HCT116 (cell line): ENCODE measurements at regions not wholly inside any gene's neighbourhood (a gene's known extent, or its start where the extent isn't known, plus 50 kb on each side); places are given as distances from the start of the nearest gene placed in this dataset.

Source experiments
- ATAC-seq: fragments of 200-7000 bp; cut with Tn5 transposase; 2 replicates; pipeline ENCODE4 v1.9.1; 2020; ENCODE audit warnings: mild to moderate bottlenecking, moderate library complexity
- BruUV-seq: library from RNA; stranded (reverse); fragments of 400-500 nt; replicated peaks from 2 replicates; lab custom pipeline; 2021; lab: Mats Ljungman, UMichigan
- CTCF ChIA-PET: fragments of 300-600 bp; sonication (Branson Sonifier 250); formaldehyde crosslinking; loops from one replicate; lab custom pipeline; 2021; ENCODE audit warnings: antibody characterized with exemption; lab: Charles Lee
- POLR2A ChIA-PET: fragments of 300-600, 350-600 bp; sonication (Branson Sonifier 250); formaldehyde crosslinking; loops from one replicate; lab custom pipeline; 2021; ENCODE audit warnings: antibody characterized with exemption; lab: Charles Lee
- RAD21 ChIA-PET, 2 experiments: fragments of 300-600 bp; sonication (Branson Sonifier 250); formaldehyde crosslinking; loops; one replicate each; lab custom pipeline; 2023; ENCODE audit warnings: low total read pairs in 2 of 2; ENCODE audit not compliant: uncharacterized antibody in 2 of 2, unreplicated experiment in 2 of 2, low non-redundant PET in 1 of 2; lab: Charles Lee
- DNase-seq: peaks from one replicate; pipeline ENCODE4 v3.0.0-alpha.2; 2010; ENCODE audit warnings: low read depth, low spot score
- H2AFZ ChIP-seq: fragments of 200-600 bp; shearing (Covaris generic), sonication (generic); 2 replicates; pipeline ENCODE4 v1.6.1; 2017; ENCODE audit warnings: low read depth, mixed run types, mixed read lengths, antibody characterized with exemption, low read length; ENCODE audit not compliant: poor library complexity, severe bottlenecking
- H3K27ac ChIP-seq: 2 replicates; pipeline ENCODE4 v1.5.1; 2012; ENCODE audit warnings: low read depth, low read length
- H3K27me3 ChIP-seq: fragments of 200-600 bp; sonication (generic); 2 replicates; pipeline ENCODE4 v1.6.1; 2016; ENCODE audit warnings: mixed run types, low read length, mixed read lengths; ENCODE audit not compliant: insufficient read depth
- H3K36me3 ChIP-seq, 2 experiments: fragments of 200-500 bp in 1 of 2; fragments of 200-600 bp in 1 of 2; sonication (Bioruptor generic) in 1 of 2; sonication (generic) in 1 of 2; 2 replicates each; pipeline versions ENCODE4 v1.5.1 to v1.6.1; 2014 to 2016; ENCODE audit warnings: low read length in 2 of 2, inconsistent platforms in 1 of 2, mixed read lengths in 1 of 2, mixed run types in 1 of 2; ENCODE audit not compliant: insufficient read depth in 2 of 2, control insufficient read depth in 1 of 2
- H3K4me1 ChIP-seq, 2 experiments: fragments of 200-600 bp in 1 of 2; sonication (generic) in 1 of 2; 2 replicates each; pipeline versions ENCODE4 v1.5.1 to v1.6.1; 2012 to 2017; ENCODE audit warnings: low read length in 2 of 2, inconsistent platforms in 1 of 2, mild to moderate bottlenecking in 1 of 2, mixed read lengths in 1 of 2, mixed run types in 1 of 2, moderate library complexity in 1 of 2; ENCODE audit not compliant: insufficient read depth in 2 of 2, control insufficient read depth in 1 of 2
- H3K4me2 ChIP-seq: fragments of 200-600 bp; sonication (generic); 2 replicates; pipeline ENCODE4 v1.6.1; 2017; ENCODE audit warnings: mixed run types, low read length, mixed read lengths
- H3K4me3 ChIP-seq, 2 experiments: fragments of 200-600 bp in 1 of 2; sonication (generic) in 1 of 2; replicated peaks in 1 of 2; 2 replicates each; pipeline ENCODE4 v1.5.1; 2011 to 2016; ENCODE audit warnings: low read length in 2 of 2, control low read depth in 1 of 2, low read depth in 1 of 2, mild to moderate bottlenecking in 1 of 2, mixed read lengths in 1 of 2, mixed run types in 1 of 2
- H3K79me2 ChIP-seq: fragments of 200-600 bp; sonication (generic); 2 replicates; pipeline ENCODE4 v1.6.1; 2017; ENCODE audit warnings: mild to moderate bottlenecking, mixed run types, low read length, moderate library complexity, mixed read lengths; ENCODE audit not compliant: insufficient read depth
- H3K9ac ChIP-seq: fragments of 200-600 bp; sonication (generic); 2 replicates; pipeline ENCODE4 v1.6.1; 2016; ENCODE audit warnings: low read length, mixed read lengths
- H3K9me2 ChIP-seq: fragments of 200-600 bp; sonication (generic), shearing (Covaris generic); 2 replicates; pipeline ENCODE4 v1.6.1; 2017; ENCODE audit warnings: mixed run types, mild to moderate bottlenecking, moderate library complexity; ENCODE audit not compliant: insufficient read depth
- H3K9me3 ChIP-seq, 2 experiments: fragments of 200-500 bp in 1 of 2; fragments of 200-600 bp in 1 of 2; sonication (Bioruptor generic) in 1 of 2; sonication (generic) in 1 of 2; 2 replicates each; pipeline ENCODE4 v1.6.1; 2014 to 2017; ENCODE audit warnings: low read length in 2 of 2, mixed read lengths in 2 of 2, inconsistent platforms in 1 of 2, low read depth in 1 of 2, mild to moderate bottlenecking in 1 of 2, mixed run types in 1 of 2, moderate library complexity in 1 of 2; ENCODE audit not compliant: control insufficient read depth in 1 of 2, insufficient read depth in 1 of 2
- H4K20me1 ChIP-seq: fragments of 200-600 bp; sonication (generic), shearing (Covaris generic); 2 replicates; pipeline ENCODE4 v1.6.1; 2017; ENCODE audit warnings: mixed run types, mild to moderate bottlenecking, moderate library complexity; ENCODE audit not compliant: insufficient read depth
- CBX3 ChIP-seq: IDR thresholded peaks from 2 replicates; pipeline ENCODE4 v1.6.1; 2012; ENCODE audit warnings: low read depth
- CTCF ChIP-seq, 3 experiments: fragments of 200-600 bp in 1 of 3; sonication (generic) in 1 of 3; IDR thresholded peaks in 2 of 3; conservative IDR thresholded peaks in 1 of 3; 2 replicates each; pipeline ENCODE4 v1.5.1; 2012 to 2017; ENCODE audit warnings: low read depth in 2 of 3, low read length in 2 of 3, antibody characterized with exemption in 1 of 3, borderline replicate concordance in 1 of 3, control low read depth in 1 of 3, mild to moderate bottlenecking in 1 of 3, mixed read lengths in 1 of 3, mixed run types in 1 of 3, moderate library complexity in 1 of 3; ENCODE audit not compliant: insufficient read depth in 1 of 3
- EGR1 ChIP-seq: IDR thresholded peaks from 2 replicates; pipeline ENCODE4 v1.6.1; 2012; ENCODE audit warnings: low read depth
- ELF1 ChIP-seq: IDR thresholded peaks from 2 replicates; pipeline ENCODE4 v1.6.1; 2012; ENCODE audit warnings: low read depth, borderline replicate concordance
- EZH2 ChIP-seq: fragments of 200-600 bp; sonication (generic); IDR thresholded peaks from 2 replicates; pipeline ENCODE4 v1.6.1; 2017; ENCODE audit warnings: antibody characterized with exemption, mixed run types
- EZH2phosphoT487 ChIP-seq: fragments of 200-600 bp; IDR thresholded peaks from 2 replicates; pipeline ENCODE4 v1.6.1; 2018; ENCODE audit warnings: antibody characterized with exemption, borderline replicate concordance
- FOSL1 ChIP-seq: IDR thresholded peaks from 2 replicates; pipeline ENCODE4 v1.6.1; 2012; ENCODE audit warnings: low read depth
- JUND ChIP-seq: IDR thresholded peaks from 2 replicates; pipeline ENCODE4 v1.6.1; 2012
- MAX ChIP-seq: IDR thresholded peaks from 2 replicates; pipeline ENCODE4 v1.6.1; 2012
- POLR2AphosphoS5 ChIP-seq: IDR thresholded peaks from 2 replicates; pipeline ENCODE4 v1.6.1; 2011; ENCODE audit warnings: mild to moderate bottlenecking, low read depth, low read length, moderate library complexity
- RAD21 ChIP-seq: IDR thresholded peaks from 2 replicates; pipeline ENCODE4 v1.6.1; 2012; ENCODE audit warnings: low read depth, mild to moderate bottlenecking
- REST ChIP-seq: IDR thresholded peaks from 2 replicates; pipeline ENCODE4 v1.6.1; 2012; ENCODE audit warnings: low read depth
- SIN3A ChIP-seq: IDR thresholded peaks from 2 replicates; pipeline ENCODE4 v1.6.1; 2012; ENCODE audit warnings: low read depth
- SP1 ChIP-seq: IDR thresholded peaks from 2 replicates; pipeline ENCODE4 v1.6.1; 2012; ENCODE audit warnings: low read depth
- SRF ChIP-seq: IDR thresholded peaks from 2 replicates; pipeline ENCODE4 v1.6.1; 2012; ENCODE audit warnings: low read depth
- TCF7L2 ChIP-seq: IDR thresholded peaks from 2 replicates; pipeline ENCODE4 v1.7.0; 2011; ENCODE audit warnings: borderline replicate concordance, inconsistent platforms; ENCODE audit not compliant: insufficient read depth, insufficient read length; ENCODE audit errors: extremely low read depth
- YY1 ChIP-seq: IDR thresholded peaks from 2 replicates; pipeline ENCODE4 v1.6.1; 2011; ENCODE audit warnings: low read length, low read depth, moderate library complexity, mild to moderate bottlenecking; ENCODE audit not compliant: insufficient replicate concordance; ENCODE audit errors: extremely low read depth
- ZFX ChIP-seq: fragments of 450-650 bp; IDR thresholded peaks from 2 replicates; pipeline ENCODE4 v1.6.1; 2017
- ZNF274 ChIP-seq: fragments of 200-500 bp; sonication (Bioruptor generic); IDR thresholded peaks from 2 replicates; pipeline ENCODE4 v1.6.1; 2014; ENCODE audit warnings: mild to moderate bottlenecking, low read depth, low read length, inconsistent platforms
- intact Hi-C: fragments of 100-400 bp; cut with micrococcal nuclease; formaldehyde crosslinking; loops from 2 replicates; pipeline ENCODE4 v1.10.0; 2022

GRCh38 chr7:153047079-153047959 lies 287.8 kb downstream of the ACTR3B start:
- no peak for TF ChIP-seq POLR2AphosphoS5
- TF ChIP-seq EZH2 = no peak
- no peak for TF ChIP-seq RAD21
- no peak for TF ChIP-seq TCF7L2
- TF ChIP-seq MAX = no peak
- no peak for TF ChIP-seq CTCF (IDR thresholded peaks at IDR 0.05 in 2 of 3, conservative IDR thresholded peaks at IDR 0.05 in 1 of 3; ENCODE audit: borderline replicate concordance in 1 of 3, insufficient read depth in 1 of 3, low read depth in 2 of 3, low read length in 2 of 3)
- no peak for TF ChIP-seq ELF1
- no peak for TF ChIP-seq SIN3A
- TF ChIP-seq SRF = no peak
- no peak for TF ChIP-seq REST
- no peak for TF ChIP-seq CBX3
- no peak for TF ChIP-seq ZFX
- TF ChIP-seq ZNF274 = no peak
- TF ChIP-seq EGR1 = no peak
- no peak for TF ChIP-seq FOSL1
- no peak for TF ChIP-seq JUND
- TF ChIP-seq YY1 = no peak
- TF ChIP-seq EZH2phosphoT487 = no peak
- TF ChIP-seq SP1 = no peak
- TF ChIP-seq, all 23 proteins: peak for 0
- no peaks in the 10 kb centered on the region for H3K4me1 ChIP-seq
- H3K9me2 ChIP-seq = no peaks in the 10 kb centered on the region
- DNase-seq (no peak), ATAC-seq (no peak)
- H2AFZ ChIP-seq = no peak overlapping the region
- H3K79me2 ChIP-seq = no peaks in the 10 kb centered on the region
- POLR2A ChIA-PET = no interaction called here
- no peak overlapping the region for H3K9ac ChIP-seq
- no peaks in the 10 kb centered on the region for H3K9me3 ChIP-seq
- no peak overlapping the region for H3K4me2 ChIP-seq
- no peaks in the 10 kb centered on the region for H4K20me1 ChIP-seq
- no peak overlapping the region for H3K27ac ChIP-seq
- intact Hi-C loops = no loop called here
- peaks cover 15% of the 10 kb centered on the region for H3K27me3 ChIP-seq
- no peak overlapping the region for H3K4me3 ChIP-seq
- H3K36me3 ChIP-seq = no peaks in the 10 kb centered on the region
- no TSS peak for BruUV-seq
- RAD21 ChIA-PET = no interaction called here
- CTCF ChIA-PET = no interaction called here
